SW480 (cell line): ENCODE measurements at regions not wholly inside any gene's neighbourhood (a gene's known extent, or its start where the extent isn't known, plus 50 kb on each side); places are given as distances from the start of the nearest gene placed in this dataset.
"Not testable (repeated sequence)": the region's sequence is repeated elsewhere in the genome, so short reads cannot be mapped to it uniquely, and the experiment has no call there.

Experiments
- DNase-seq: peaks from one replicate; pipeline ENCODE4 v3.0.0-alpha.2; 2016; ENCODE audit warnings: low spot score

GRCh38 chr9:94191706-94192105 lies 67.4 kb upstream of the ZNF169 start:
- DNase-seq: not testable (repeated sequence)

DNA sequence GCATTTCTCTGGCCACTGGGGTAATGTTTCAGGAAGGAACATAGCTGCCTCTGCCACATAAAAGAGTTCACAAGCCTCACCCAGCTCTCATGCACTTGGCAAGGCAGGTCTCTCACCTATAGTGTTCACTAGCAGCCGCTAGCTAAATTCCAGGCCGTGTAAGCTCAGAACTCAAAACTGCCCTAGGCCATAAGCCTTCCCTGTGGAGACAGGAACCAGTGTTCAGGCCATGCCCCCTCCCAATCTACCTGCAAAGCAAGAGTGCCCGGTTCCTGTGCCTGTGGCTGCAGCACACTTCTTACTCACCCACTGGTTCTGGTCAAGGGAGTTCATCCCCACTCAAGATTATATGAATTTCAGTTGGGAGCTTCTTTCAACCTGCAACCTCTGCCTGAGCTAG lies 60.7 kb upstream of the ZNF169 start:
- no peak for DNase-seq

DNA sequence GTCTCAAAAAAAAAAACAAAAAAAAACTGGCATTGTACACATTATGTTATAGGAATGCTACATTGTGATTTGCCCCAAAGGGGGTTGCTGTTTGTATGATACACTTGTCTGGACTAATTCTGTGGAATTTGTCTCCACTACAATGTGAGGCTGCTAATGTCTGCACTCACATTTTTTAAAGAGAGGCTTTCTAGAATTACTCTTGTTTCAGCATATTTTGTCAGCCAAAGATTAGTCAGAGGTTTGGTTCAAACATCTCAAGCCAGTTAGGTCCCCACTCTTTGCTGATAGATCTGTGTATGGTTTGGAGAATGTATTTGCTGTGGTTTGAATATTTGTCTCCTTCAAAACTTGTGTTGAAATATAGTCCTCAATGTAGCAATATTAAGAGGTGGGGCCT lies 59.3 kb upstream of the ZNF169 start:
- DNase-seq: no peak

- DNase-seq: no peak
Observed at GRCh38 chr9:94204174-94204573, 54.9 kb upstream of the ZNF169 start.

DNA sequence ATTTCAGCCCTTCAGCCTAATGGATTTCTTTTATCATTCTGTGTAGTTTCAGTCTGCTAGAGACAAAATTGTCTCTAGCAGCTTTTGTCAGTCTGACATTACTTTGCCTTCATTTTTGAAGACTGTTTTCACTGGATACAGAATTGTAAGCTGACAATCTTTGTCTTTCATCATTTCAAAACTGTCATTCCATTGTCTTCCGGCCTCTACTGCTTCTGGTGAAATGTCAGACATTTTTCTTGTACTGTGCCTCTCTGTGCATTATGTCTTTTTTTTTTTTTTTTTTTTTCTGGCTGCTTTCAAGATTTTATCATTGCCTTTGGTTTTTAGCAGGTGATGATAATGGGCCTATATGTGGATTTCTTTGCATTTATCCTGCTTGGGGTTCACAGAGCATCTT lies 51.3 kb upstream of the ZNF169 start:
- DNase-seq: no peak
